IMR-90 (cell line): ENCODE measurements at regions not wholly inside any gene's neighbourhood (a gene's known extent, or its start where the extent isn't known, plus 50 kb on each side); places are given as distances from the start of the nearest gene placed in this dataset.
"Not testable (repeated sequence)": the region's sequence is repeated elsewhere in the genome, so short reads cannot be mapped to it uniquely, and the experiment has no call there.

Experiments
- ATAC-seq: fragments of 200-7000 bp; cut with Tn5 transposase; 2 replicates; pipeline ENCODE4 v1.9.1; 2020; ENCODE audit warnings: low read depth, mild to moderate bottlenecking, moderate library complexity
- BruUV-seq: library from RNA; stranded (reverse); fragments of 400-500 nt; replicated peaks from 2 replicates; lab custom pipeline; 2021; lab: Mats Ljungman, UMichigan
- CTCF ChIA-PET: fragments of 300-600 bp; formaldehyde crosslinking; extraction: SDS; loops from one replicate; lab custom pipeline; 2021; ENCODE audit warnings: antibody characterized with exemption; lab: Yijun Ruan, JAX
- POLR2A ChIA-PET: fragments of 300-600 bp; sonication (Branson Sonifier 250); formaldehyde crosslinking; loops from one replicate; lab custom pipeline; 2022; ENCODE audit warnings: antibody characterized with exemption; ENCODE audit not compliant: unreplicated experiment; lab: Charles Lee
- DNase-seq: peaks from one replicate; pipeline ENCODE4 v3.0.0; 2013
- H2AFZ ChIP-seq: replicated peaks from 2 replicates; pipeline ENCODE3; 2013; ENCODE audit warnings: low read length, mild to moderate bottlenecking; ENCODE audit not compliant: poor library complexity
- H2AK5ac ChIP-seq: 2 replicates; pipeline ENCODE4 v1.6.1; 2013; ENCODE audit warnings: low read depth, low read length, inconsistent platforms
- H2AK9ac ChIP-seq: replicated peaks from 2 replicates; pipeline ENCODE3; 2013; ENCODE audit warnings: mild to moderate bottlenecking, low read depth, low read length, moderate library complexity; ENCODE audit not compliant: poor library complexity
- H2BK120ac ChIP-seq: 2 replicates; pipeline ENCODE4 v1.6.1; 2013; ENCODE audit warnings: low read depth, low read length, inconsistent platforms
- H2BK15ac ChIP-seq: 3 replicates; pipeline ENCODE4 v1.6.1; 2013; ENCODE audit warnings: low read depth, low read length, inconsistent platforms
- H2BK20ac ChIP-seq: 2 replicates; pipeline ENCODE4 v1.6.1; 2013; ENCODE audit warnings: low read depth, mild to moderate bottlenecking, inconsistent platforms, low read length, moderate library complexity
- H2BK5ac ChIP-seq: 2 replicates; pipeline ENCODE4 v1.6.1; 2013; ENCODE audit warnings: mild to moderate bottlenecking, low read depth, low read length, inconsistent platforms; ENCODE audit not compliant: poor library complexity, severe bottlenecking
- H3K14ac ChIP-seq: replicated peaks from 2 replicates; pipeline ENCODE4 v1.6.1; 2013; ENCODE audit warnings: low read depth, low read length, inconsistent platforms
- H3K18ac ChIP-seq: 2 replicates; pipeline ENCODE4 v1.6.1; 2013; ENCODE audit warnings: low read depth, low read length, control low read depth
- H3K23ac ChIP-seq: 2 replicates; pipeline ENCODE4 v1.6.1; 2013; ENCODE audit warnings: low read depth, low read length, inconsistent platforms
- H3K27ac ChIP-seq: 2 replicates; pipeline ENCODE4 v1.5.1; 2013; ENCODE audit warnings: mild to moderate bottlenecking, control low read depth, low read length; ENCODE audit not compliant: insufficient read depth
- H3K27me3 ChIP-seq: 2 replicates; pipeline ENCODE4 v1.6.1; 2013; ENCODE audit warnings: low read length; ENCODE audit not compliant: control insufficient read depth, insufficient read depth
- H3K36me3 ChIP-seq: 2 replicates; pipeline ENCODE4 v1.6.1; 2013; ENCODE audit warnings: low read length, mixed read lengths; ENCODE audit not compliant: control insufficient read depth, insufficient read depth
- H3K4ac ChIP-seq: 2 replicates; pipeline ENCODE4 v1.6.1; 2013; ENCODE audit warnings: low read depth, low read length, inconsistent platforms
- H3K4me1 ChIP-seq: 2 replicates; pipeline ENCODE4 v1.6.1; 2013; ENCODE audit warnings: low read length, mixed read lengths; ENCODE audit not compliant: control insufficient read depth, insufficient read depth
- H3K4me2 ChIP-seq: 2 replicates; pipeline ENCODE4 v1.6.1; 2013; ENCODE audit warnings: low read depth, mild to moderate bottlenecking, control low read depth, low read length, moderate library complexity
- H3K4me3 ChIP-seq: 2 replicates; pipeline ENCODE4 v1.5.1; 2013; ENCODE audit warnings: low read depth, mild to moderate bottlenecking, control low read depth, low read length, moderate library complexity; ENCODE audit not compliant: insufficient read depth
- H3K56ac ChIP-seq: 2 replicates; pipeline ENCODE4 v1.6.1; 2013; ENCODE audit warnings: low read length, inconsistent platforms; ENCODE audit not compliant: insufficient read depth; ENCODE audit errors: extremely low read depth
- H3K79me1 ChIP-seq, 2 experiments: 2 replicates each; pipeline ENCODE4 v1.6.1; 2013; ENCODE audit warnings: low read length in 2 of 2, inconsistent platforms in 1 of 2, low read depth in 1 of 2
- H3K9ac ChIP-seq: 2 replicates; pipeline ENCODE4 v1.6.1; 2013; ENCODE audit warnings: low read depth, low read length, control low read depth
- H3K9me1 ChIP-seq: 2 replicates; pipeline ENCODE4 v1.6.1; 2013; ENCODE audit warnings: low read length, inconsistent platforms; ENCODE audit not compliant: insufficient read depth
- H3K9me3 ChIP-seq: 2 replicates; pipeline ENCODE4 v1.6.1; 2013; ENCODE audit warnings: low read length; ENCODE audit not compliant: control insufficient read depth, insufficient read depth
- H4K20me1 ChIP-seq: 2 replicates; pipeline ENCODE4 v1.6.1; 2013; ENCODE audit warnings: low read length, inconsistent platforms; ENCODE audit not compliant: insufficient read depth
- H4K5ac ChIP-seq: 2 replicates; pipeline ENCODE4 v1.6.1; 2013; ENCODE audit warnings: mild to moderate bottlenecking, low read depth, low read length, control low read depth
- H4K8ac ChIP-seq, 2 experiments: 2 replicates each; pipeline ENCODE4 v1.6.1; 2013; ENCODE audit warnings: low read depth in 2 of 2, low read length in 2 of 2, control low read depth in 1 of 2, inconsistent platforms in 1 of 2
- H4K91ac ChIP-seq: 2 replicates; pipeline ENCODE4 v1.6.1; 2013; ENCODE audit warnings: low read depth, low read length, inconsistent platforms; ENCODE audit not compliant: insufficient read depth
- WGBS, 2 experiments: methylation state at CpG; one replicate each; pipeline versions ENCODE4 v1.1.5 to v1.1.7; 2013; ENCODE audit warnings: missing lambda C conversion rate in 2 of 2; ENCODE audit not compliant: insufficient read length in 1 of 2; ENCODE audit errors: extremely low coverage in 2 of 2; 5-methylcytosine and 5-hydroxymethylcytosine counted together
- dilution Hi-C: fragments of 300-500 bp; cut with HindIII; formaldehyde crosslinking; loops from one replicate; pipeline ENCODE4 v1.14.3; 2018; ENCODE audit warnings: low sequenced_read_pairs; ENCODE audit not compliant: unreplicated experiment
- in situ Hi-C: fragments of 300-500 bp; cut with MboI; formaldehyde crosslinking; loops from 3 replicates; pipeline ENCODE4 v1.14.3; 2019; ENCODE audit warnings: low sequenced_read_pairs, inconsistent platforms, mixed read lengths
- intact Hi-C: fragments of 100-400 bp; cut with micrococcal nuclease; formaldehyde crosslinking; loops from 2 replicates; pipeline ENCODE4 v1.10.0; 2022

DNA sequence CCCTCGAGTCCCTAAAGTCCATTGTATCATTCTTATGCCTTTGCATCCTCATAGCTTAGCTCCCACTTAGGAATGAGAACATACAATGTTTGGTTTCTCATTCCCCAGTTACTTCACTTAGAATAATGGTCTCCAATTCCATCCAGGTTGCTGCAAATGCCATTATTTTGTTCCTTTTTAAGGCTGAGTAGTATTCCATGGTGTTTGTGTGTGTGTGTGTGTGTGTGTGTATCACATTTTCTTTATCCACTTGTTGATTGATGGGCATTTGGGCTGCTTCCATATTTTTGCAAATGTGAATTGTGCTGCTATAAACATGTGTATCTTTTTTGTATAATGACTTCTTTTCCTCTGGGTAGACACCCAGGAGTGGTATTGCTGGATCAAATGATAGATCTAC lies 59.5 kb upstream of the PITX1 start:
- H3K4ac ChIP-seq, BruUV-seq, H2BK15ac ChIP-seq, H3K9ac ChIP-seq, ATAC-seq, H3K27ac ChIP-seq, H4K20me1 ChIP-seq, H3K79me1 ChIP-seq, DNase-seq, H4K5ac ChIP-seq, H2AK5ac ChIP-seq, H2BK5ac ChIP-seq, POLR2A ChIA-PET, H4K8ac ChIP-seq, H3K36me3 ChIP-seq, H2AK9ac ChIP-seq, H3K9me3 ChIP-seq, CTCF ChIA-PET, H3K18ac ChIP-seq, H3K27me3 ChIP-seq, dilution Hi-C loops, H3K4me3 ChIP-seq, H3K14ac ChIP-seq, H3K9me1 ChIP-seq, H2BK120ac ChIP-seq, H3K56ac ChIP-seq, H3K23ac ChIP-seq, intact Hi-C loops, H3K4me1 ChIP-seq, H2BK20ac ChIP-seq, H4K91ac ChIP-seq, H2AFZ ChIP-seq, H3K4me2 ChIP-seq, in situ Hi-C loops: not testable (repeated sequence)
- WGBS, 2 experiments: no CpG with 5 or more reads among the region's 1 CpG
